Activated gamma-delta T cell (primary cell): ENCODE measurements at regions not wholly inside any gene's neighbourhood (a gene's known extent, or its start where the extent isn't known, plus 50 kb on each side); places are given as distances from the start of the nearest gene placed in this dataset.

Experiments used
- DNase-seq: peaks from one replicate; lab custom pipeline; 2025; lab: John Stamatoyannopoulos, UW

DNA sequence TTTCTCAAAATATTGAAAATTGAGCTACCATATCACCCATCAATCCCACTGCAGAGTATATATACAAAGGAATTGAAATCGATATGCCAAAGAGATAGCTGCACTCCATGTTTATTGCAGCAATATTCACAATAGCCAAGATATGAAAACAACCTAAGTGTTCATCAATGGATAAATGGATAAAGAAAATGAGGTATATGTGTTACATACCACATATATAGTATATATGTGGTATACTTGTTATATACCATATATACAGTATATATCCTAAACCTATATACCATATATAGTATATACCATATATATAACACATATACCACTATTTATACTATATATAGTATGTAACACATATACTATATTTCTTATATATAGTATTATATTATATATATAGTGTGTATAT, 313.3 kb downstream of the ZNF608 start:
- no peak for DNase-seq

GRCh38 chr5:124421584-124421983, 324.9 kb downstream of the ZNF608 start:
- DNase-seq = no peak

DNA sequence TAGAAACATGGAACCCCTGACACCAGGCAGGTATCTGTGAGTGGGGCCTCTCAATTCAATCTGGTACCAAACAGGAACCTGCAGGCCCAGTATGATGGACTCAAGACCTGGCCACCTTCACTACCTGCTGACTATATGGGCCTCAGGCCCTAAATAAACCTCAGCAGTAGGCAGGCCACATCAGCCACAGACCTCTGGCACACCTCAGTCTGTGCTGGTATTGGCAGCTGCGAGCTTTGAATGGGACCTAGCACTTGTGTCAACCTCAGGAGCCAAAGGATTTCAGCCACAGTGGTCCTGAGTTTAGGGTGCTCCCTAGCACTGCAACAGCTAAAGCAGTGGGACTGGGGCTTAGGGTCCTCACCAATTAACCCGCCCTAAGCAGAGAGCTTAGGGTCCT, 325.5 kb downstream of the ZNF608 start:
- DNase-seq = no peak

DNA sequence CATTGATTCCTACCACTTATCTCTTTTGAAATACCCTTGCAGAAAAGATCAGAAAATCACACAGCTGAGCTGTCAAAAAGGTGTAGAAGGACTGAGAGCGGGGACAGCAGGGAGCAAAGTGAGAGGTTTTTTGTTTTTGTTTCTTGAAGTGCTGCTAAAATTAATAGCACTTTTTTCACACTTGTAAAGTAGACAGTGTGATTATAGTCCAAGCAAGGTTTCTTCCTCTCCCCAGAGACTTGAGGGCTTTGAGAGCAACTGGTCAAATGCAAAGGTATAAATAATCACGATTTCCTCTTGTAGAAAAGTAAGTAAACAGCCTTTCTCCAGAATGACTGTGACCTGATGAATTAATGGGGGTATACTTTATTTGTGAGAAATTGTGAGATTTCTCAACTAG, 326.9 kb downstream of the ZNF608 start:
- DNase-seq = no peak

DNA sequence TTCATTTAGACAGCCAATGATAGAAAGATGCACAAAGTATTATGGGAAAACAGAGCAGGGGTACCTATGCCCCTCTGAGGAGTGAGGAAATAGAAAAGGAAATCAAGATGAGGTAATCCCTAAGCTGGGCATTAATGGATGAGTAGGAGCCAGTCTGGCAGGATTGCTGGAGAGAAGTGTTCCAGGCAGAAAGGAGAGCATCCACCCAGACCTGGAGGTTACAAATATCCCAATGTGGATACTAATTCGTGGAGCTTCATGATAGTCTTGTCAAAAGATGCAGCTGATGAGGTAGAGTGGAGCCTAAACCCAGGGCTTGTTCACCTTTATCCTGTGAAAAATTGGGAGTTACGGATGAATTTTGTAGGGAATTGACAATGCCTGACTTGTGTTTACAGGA, 328.0 kb downstream of the ZNF608 start:
- no peak for DNase-seq

GRCh38 chr5:124417196-124417595, 329.2 kb downstream of the ZNF608 start:
- no peak for DNase-seq

- DNase-seq = no peak
These were observed 329.8 kb downstream of the ZNF608 start for GRCh38 chr5:124416627-124417026.

DNA sequence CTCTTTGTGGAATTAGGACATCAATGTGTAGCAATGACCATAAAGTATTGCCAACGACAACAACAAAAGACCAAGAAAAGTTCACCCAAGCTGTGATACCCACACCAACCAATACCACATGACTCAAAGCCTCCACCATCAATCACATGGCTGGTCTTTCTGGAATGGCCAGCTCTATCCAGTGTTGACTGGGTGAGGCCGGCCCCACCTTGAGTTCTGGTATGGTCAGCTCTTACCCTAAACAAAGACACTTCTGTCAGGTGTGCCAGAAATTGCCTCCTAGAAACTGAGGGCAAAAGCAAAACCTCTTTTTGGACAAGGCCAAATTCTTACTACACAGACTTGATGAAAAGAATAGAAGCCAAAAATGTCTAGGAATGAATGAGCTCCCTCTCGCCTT, 331.5 kb downstream of the ZNF608 start:
- no peak for DNase-seq

DNA sequence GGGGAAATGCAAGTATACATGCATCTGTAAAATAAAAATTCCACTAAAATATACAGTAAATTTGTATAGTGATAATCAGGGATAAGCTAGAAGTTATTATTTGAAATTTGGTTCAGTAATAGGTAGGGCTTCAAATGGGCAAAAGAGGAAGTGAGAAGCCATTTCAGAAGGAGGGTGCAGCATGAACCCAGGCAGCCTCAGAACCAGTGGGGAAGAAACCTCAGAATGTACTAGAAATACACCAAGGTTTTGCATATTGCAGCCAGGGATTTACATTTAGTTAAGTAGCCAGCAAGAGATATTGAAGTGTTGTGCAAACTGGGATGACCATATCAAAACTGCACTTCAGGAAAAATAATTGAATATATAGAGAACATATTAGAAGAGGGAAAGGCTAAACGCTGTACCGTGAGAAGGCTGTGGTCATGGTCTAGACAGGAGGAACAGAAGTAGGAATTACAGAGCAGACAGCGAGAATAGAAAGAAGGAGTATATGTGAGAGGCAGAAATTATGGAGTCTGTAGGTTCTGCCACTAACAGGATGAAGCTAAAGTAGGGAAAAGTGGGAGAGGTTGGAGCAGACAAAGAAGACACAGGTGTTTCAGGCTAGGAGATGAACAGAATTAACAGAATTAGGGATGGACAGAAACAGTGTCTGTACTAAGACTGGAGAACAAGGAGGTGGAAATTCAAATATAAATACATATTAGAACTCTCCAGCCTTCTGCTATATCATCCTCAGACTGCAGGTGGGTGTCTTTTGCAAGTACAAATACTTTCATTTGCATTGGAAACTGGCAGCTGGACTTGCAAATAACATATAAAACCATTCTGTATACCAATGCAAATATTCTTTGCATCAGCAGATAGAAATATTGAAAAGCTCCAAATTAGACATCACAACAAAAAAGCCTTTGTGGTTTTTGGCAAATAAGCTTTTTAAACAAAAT, 335.6 kb downstream of the ZNF608 start:
- no peak for DNase-seq

GRCh38 chr5:124408738-124409453, 337.5 kb downstream of the ZNF608 start:
- no peak for DNase-seq

GRCh38 chr5:124404796-124405195, 341.6 kb downstream of the ZNF608 start:
- DNase-seq = no peak

DNA sequence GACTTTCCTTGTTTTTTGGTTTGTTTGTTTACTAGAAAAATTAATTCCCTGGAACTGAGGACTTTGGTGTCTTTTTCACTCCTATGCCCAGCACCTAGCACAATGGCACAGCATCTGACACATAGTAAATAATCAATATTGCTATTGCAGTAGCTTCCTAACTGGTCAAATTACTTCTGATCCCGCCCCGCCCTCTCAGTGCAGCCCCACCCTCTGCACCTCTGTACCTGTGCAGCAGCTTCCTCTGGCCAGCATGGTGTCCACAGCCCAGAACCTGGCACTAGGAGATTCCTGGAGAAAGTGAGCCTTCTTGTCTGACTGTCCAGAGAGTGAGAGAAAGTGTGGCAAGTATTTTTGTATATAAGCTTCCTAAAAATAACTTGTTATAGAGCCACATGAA, 343.2 kb downstream of the ZNF608 start:
- DNase-seq = no peak

DNA sequence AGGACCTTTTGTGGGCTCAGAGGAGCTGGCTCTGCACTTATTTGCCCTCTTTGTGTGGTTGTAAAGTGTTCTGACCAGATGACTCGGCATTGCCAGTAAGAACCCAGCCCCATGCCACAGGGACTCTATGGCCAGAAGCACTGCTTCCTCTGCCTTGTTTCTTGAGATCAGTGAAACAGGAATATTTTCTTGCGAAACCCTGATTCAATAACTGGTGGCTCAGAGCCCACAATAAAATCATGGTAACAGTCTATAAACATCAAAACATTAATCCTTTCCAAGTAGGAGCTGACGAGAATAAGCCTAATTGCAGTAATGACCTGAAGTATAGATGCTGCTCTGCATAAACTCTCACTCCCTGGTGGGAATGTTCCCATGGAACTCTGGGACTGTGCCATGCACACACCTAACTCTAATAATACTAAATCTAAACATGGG, 344.3 kb downstream of the ZNF608 start:
- DNase-seq = no peak

DNA sequence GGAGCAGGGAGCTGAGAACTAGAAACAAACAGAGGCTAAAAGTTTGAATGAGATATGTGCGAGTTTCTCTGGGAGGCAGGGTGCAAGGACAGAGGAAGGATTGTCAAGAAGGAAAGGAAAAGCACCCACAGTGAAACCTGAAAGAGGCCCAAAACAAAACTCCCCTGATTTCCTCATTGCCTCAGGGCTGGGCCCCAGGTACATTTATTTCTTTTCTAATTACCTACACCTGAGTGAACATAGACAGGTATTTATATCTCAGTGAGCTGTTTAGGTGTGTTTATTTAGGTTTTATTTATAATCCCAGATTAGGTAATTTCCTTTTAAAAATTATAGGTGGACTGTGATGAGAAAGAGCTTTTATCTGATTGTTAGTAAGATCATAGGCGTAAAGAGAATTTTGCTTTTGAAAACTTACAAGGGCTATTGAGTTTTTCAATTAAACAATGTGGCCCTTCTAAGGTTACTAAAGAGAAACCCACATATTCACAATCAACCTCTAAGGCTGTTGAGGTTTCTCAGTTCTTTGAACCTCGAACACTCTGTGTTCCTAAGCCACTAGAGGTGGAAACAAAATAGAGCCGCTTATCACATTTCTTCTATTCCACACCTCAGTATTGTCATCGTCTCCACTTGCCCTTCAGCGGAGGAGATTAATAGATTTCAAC, 344.8 kb downstream of the ZNF608 start:
- no peak for DNase-seq

DNA sequence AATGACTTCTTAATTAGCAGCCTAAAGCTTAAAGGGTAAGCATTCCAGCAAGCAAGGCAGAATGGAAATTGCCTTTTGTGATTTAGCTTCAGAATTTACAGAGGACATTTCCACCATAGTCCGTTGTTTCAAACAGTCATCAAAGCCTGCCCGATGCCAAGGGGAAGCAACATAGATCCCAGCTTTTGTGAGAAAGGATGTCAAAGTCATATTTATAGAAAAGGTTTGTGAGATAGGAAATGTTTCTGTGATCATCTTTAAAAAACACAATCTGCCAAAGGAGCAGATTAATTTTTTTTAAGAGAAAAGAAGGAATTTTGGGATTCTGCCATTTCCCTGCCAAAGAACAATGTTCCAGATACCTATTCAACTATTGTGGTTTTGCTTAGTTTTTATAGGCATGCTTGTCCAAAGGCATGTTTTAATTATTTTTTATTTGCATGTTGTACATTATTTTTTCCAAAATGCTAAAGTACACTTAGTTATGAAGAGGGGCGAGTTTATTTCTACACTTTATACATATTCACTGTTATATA, 346.9 kb downstream of the ZNF608 start:
- no peak for DNase-seq

DNA sequence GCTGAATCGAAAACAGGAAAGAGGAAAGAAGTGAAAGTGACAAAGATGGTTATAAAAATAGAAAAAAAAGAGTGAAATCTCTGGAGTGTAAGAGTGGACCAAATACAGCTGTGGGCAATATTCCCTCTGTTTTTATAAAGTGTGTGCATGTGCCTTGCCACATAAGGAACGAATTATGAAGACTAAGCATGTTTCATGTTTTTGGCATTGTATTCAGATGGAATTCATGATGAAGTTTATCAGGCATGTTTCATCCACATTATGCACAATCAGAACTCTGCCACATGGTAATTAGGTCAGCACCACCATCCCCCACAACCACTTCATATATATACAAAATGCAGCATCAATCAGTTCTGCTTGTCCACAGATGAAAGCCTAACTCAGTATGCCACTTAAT, 348.0 kb downstream of the ZNF608 start:
- no peak for DNase-seq

DNA sequence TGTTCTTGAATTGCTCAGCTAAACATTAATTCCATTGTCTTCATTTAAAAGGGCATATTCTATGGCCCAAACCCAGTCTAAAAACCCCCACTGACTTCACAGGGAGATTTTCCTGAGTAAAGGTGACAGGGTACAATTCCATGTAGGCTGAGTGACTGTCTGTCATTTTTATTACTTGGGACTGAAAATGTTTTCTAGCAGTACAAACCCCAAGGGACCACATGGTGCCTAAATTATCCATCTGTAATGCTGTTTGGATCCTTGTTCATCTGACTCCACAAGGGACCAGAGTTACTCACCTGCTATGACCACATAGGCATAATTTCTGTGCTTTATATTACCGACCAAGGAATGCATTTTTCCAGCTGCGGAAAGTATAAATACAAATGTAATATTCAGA, 349.1 kb downstream of the ZNF608 start:
- no peak for DNase-seq

DNA sequence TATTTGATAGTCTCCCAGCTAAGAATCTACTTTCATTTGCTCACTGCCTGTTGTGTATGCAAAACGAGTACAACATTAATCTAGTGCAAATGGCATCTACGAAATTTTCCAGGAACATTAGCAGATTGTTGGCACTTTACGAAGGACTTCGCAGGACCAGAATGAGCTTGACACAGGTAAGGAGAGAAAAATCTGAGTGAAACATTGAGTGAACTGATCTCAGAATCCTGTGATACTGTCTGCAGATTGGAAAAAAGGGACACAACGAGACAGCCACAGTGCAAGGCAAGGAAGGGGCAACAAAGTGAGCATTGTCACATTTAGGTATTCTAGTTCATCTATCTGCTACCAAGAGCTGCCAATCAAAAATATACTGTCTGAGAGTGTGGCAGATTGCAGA, 350.5 kb downstream of the ZNF608 start:
- DNase-seq = no peak

DNA sequence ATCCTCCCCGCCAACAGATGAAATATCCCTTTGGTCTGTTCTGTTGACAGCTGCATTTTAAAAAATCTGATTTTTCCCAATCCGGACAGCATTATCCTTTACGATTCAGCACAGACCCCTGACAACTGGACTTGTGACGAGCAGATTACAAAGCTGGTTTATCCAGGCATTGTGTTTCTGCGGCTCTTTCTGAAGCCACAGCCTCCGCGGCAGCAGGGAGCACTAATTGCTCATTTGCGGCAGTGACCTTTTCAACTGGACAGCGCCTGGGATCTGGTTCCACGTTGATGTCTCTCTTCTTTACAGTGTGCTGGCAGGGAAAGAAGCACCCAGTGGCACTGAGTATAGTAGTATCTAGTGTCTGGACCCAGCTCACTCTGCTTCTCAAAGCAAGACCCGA, 351.2 kb downstream of the ZNF608 start:
- DNase-seq = no peak

- DNase-seq = no peak
These were observed 351.7 kb downstream of the ZNF608 start for GRCh38 chr5:124394700-124395245.

GRCh38 chr5:124393584-124394379, 352.7 kb downstream of the ZNF608 start:
- no peak for DNase-seq
